Fibroblast of pulmonary artery (primary cell): ENCODE measurements at regions not wholly inside any gene's neighbourhood (a gene's known extent, or its start where the extent isn't known, plus 50 kb on each side); places are given as distances from the start of the nearest gene placed in this dataset.
A peak's percentile ranks its signal among the peaks of the same experiment; 100 is the strongest.

Experiments used
- DNase-seq: peaks from one replicate; pipeline ENCODE4 v3.0.0-alpha.2; 2010; ENCODE audit warnings: low read depth
- H3K4me3 ChIP-seq: replicated peaks from 2 replicates; pipeline ENCODE4 v1.5.1; 2011; ENCODE audit warnings: low read depth, mild to moderate bottlenecking, control low read depth, low read length, moderate library complexity
- CTCF ChIP-seq: IDR thresholded peaks from 2 replicates; pipeline ENCODE4 v1.5.1; 2011; ENCODE audit warnings: mild to moderate bottlenecking, control low read depth, low read length, inconsistent platforms; ENCODE audit errors: missing control alignments

GRCh38 chr12:116390401-116391335 is 113.2 kb upstream of the MED13L start:
- no peak for TF ChIP-seq CTCF
- H3K4me3 ChIP-seq = no peak overlapping the region
- no peak for DNase-seq

- no peak for DNase-seq
- no peak overlapping the region for H3K4me3 ChIP-seq
- TF ChIP-seq CTCF = no peak
These were observed 114.0 kb upstream of the MED13L start for GRCh38 chr12:116391501-116391900.

- no peak for DNase-seq
- TF ChIP-seq CTCF = no peak
These were observed 114.6 kb upstream of the MED13L start for GRCh38 chr12:116392061-116392460.

GRCh38 chr12:116393255-116393654 is 115.8 kb upstream of the MED13L start:
- DNase-seq = no peak
- TF ChIP-seq CTCF = no peak
- H3K4me3 ChIP-seq = no peak overlapping the region

More at GRCh38 chr12:116392061-116392460, 114.6 kb upstream of the MED13L start:
- H3K4me3 ChIP-seq = no peak overlapping the region

- no peak overlapping the region for H3K4me3 ChIP-seq
- no peak for TF ChIP-seq CTCF
- no peak for DNase-seq
These were observed 116.6 kb upstream of the MED13L start for GRCh38 chr12:116393859-116394650.

GRCh38 chr12:116395396-116395795 is 117.9 kb upstream of the MED13L start:
- peak; percentile 35 for DNase-seq
- H3K4me3 ChIP-seq = no peak overlapping the region
- no peak for TF ChIP-seq CTCF
